ENCODE measurements at regions not wholly inside any gene's neighbourhood (a gene's known extent, or its start where the extent isn't known, plus 50 kb on each side); places are given as distances from the start of the nearest gene placed in this dataset.

DNA sequence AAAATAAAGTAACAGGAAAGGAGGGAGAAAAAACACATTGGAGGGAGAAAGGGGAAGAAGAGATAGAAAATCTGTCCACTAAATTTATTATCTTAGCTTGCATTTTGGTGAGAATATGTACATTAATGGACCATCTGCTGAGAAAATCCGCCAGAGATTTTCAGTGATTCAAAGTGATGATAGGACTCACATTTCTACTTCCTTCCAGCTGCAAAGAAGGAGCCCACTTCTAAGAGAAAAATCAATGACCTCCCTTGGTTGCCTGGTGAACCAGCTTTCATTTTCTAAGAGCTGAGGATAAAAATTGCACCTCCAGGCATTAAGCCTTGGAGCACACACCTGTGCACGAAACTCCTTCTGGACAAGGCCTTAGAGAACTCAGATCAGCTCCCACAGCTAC lies 404.3 kb downstream of the SFMBT2 start:
- Mint-ChIP-seq H3K4me1 (no peaks in the 10 kb centered on the region; a peak in 1 of 4 replicates), H3K27me3 (ENCODE audit: low read depth) (0 out of 2 replicates have a peak, but pooled peaks cover 4% of the 10 kb centered on the region), H3K27ac (no peak overlapping the region), H3K36me3 (ENCODE audit: insufficient read depth in 1 of 3, low read depth in 3 of 3) (no peaks in the 10 kb centered on the region; a peak in 1 of 7 replicates), H3K9me3 (no peaks in the 10 kb centered on the region), H3K4me3 (no peak overlapping the region)
- H3K23ac ChIP-seq (ENCODE audit: insufficient read length, low read depth, low read length): no peak overlapping the region
- no peak overlapping the region for H4K5ac ChIP-seq (ENCODE audit: insufficient read length, low read depth, low read length)
- no peak overlapping the region for H2BK120ac ChIP-seq (ENCODE audit: low read depth, low read length, poor library complexity, severe bottlenecking)
- H2BK5ac ChIP-seq (ENCODE audit: insufficient read length, low read length): no peak overlapping the region
- no peak overlapping the region for H3K4me2 ChIP-seq (ENCODE audit: insufficient read depth, insufficient read length, low read length)
- H3K79me2 ChIP-seq (ENCODE audit: insufficient read depth, low read length): no peaks in the 10 kb centered on the region
- H3K9me3 ChIP-seq (ENCODE audit: control insufficient read depth, low read depth, low read length): no peaks in the 10 kb centered on the region
- no peak overlapping the region for H3K9ac ChIP-seq (ENCODE audit: extremely low read depth, insufficient read length, low read length)
- no peaks in the 10 kb centered on the region for H3K4me1 ChIP-seq (ENCODE audit: insufficient read depth, low read length)
- no peak overlapping the region for H2BK15ac ChIP-seq (ENCODE audit: low read depth, low read length)
- no peak for TF ChIP-seq CTCF (conservative IDR thresholded peaks at IDR 0.05)
- no CpG with 5 or more reads among the region's 2 CpGs for WGBS (ENCODE audit: extremely low coverage, insufficient read length, low lambda C conversion rate)
- H3K79me1 ChIP-seq (ENCODE audit: insufficient read depth, low read depth, low read length, poor library complexity, severe bottlenecking): no peaks in the 10 kb centered on the region
- no peaks in the 10 kb centered on the region; the same call in 1 of the 2 replicates for H3K27me3 ChIP-seq (ENCODE audit: insufficient read depth, low read length)
- H4K20me1 ChIP-seq (ENCODE audit: control insufficient read depth, insufficient read depth, insufficient read length): no peaks in the 10 kb centered on the region
- H4K91ac ChIP-seq (ENCODE audit: insufficient read length, low read depth, low read length): no peak overlapping the region
- no peak overlapping the region for H3K18ac ChIP-seq (ENCODE audit: insufficient read length, low read depth, low read length)
- H2AK5ac ChIP-seq (ENCODE audit: insufficient read length, low read length): no peak overlapping the region
- H2BK12ac ChIP-seq (ENCODE audit: insufficient read length, low read depth, low read length): no peak overlapping the region
- H4K8ac ChIP-seq (replicated peaks; ENCODE audit: insufficient read length, low read depth, low read length): no peak overlapping the region
- no peak overlapping the region for H3T11ph ChIP-seq (ENCODE audit: low read length)
- no peak for DNase-seq
- no peak overlapping the region for H3K4ac ChIP-seq (ENCODE audit: low read depth, low read length)
- no peak overlapping the region for H2AFZ ChIP-seq (ENCODE audit: low read length)
- H2BK20ac ChIP-seq (ENCODE audit: low read depth, low read length, poor library complexity, severe bottlenecking): no peak overlapping the region
- no peak overlapping the region for H3K56ac ChIP-seq (ENCODE audit: insufficient read length, low read depth, low read length)
- no peak overlapping the region for H3K27ac ChIP-seq (ENCODE audit: insufficient read length, low read depth, low read length)
- no peaks in the 10 kb centered on the region for H3K23me2 ChIP-seq (ENCODE audit: insufficient read length, low read depth, low read length, poor library complexity, severe bottlenecking)
- no peak overlapping the region for H3K14ac ChIP-seq (ENCODE audit: insufficient read depth, low read length)

All from H9 (cell line).